ENCODE measurements at regions not wholly inside any gene's neighbourhood (a gene's known extent, or its start where the extent isn't known, plus 50 kb on each side); places are given as distances from the start of the nearest gene placed in this dataset.
"Not testable (repeated sequence)": the region's sequence is repeated elsewhere in the genome, so short reads cannot be mapped to it uniquely, and the experiment has no call there.

DNA sequence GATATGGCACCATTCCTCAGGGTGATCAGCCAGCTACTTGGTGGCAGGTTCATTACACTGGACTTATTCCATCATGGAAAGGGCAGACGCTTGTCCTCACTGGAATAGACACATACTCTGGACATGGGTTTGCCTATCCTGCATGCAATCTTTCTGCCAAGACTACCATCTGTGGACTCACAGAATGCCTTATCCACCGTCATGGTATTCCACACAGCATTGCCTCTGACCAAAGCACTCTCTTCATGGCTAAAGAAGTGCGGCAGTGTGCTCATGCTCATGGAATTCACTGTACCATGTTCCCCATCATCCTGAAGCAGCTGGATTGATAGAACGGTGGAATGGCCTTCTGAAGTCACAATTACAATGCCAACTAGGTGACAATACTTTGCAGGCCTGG lies 104.1 kb upstream of the NPAS2 start:
- not testable (repeated sequence) for TF ChIP-seq YY1 (IDR thresholded peaks at IDR 0.05; ENCODE audit: insufficient read depth, insufficient read length); ZNF274 (IDR thresholded peaks at IDR 0.05; ENCODE audit: low read depth, low read length); SUZ12 (IDR thresholded peaks at IDR 0.05; ENCODE audit: extremely low read depth, insufficient read depth, insufficient read length)

All from NT2/D1 (cell line).